Fibroblast of mammary gland (primary cell): ENCODE measurements at regions not wholly inside any gene's neighbourhood (a gene's known extent, or its start where the extent isn't known, plus 50 kb on each side); places are given as distances from the start of the nearest gene placed in this dataset.

Source experiments
- DNase-seq: peaks from one replicate; pipeline ENCODE4 v3.0.0-alpha.2; 2010; ENCODE audit warnings: low read depth
- H3K4me3 ChIP-seq: 2 replicates; pipeline ENCODE4 v1.5.1; 2011; ENCODE audit warnings: low read depth, mild to moderate bottlenecking, low read length, moderate library complexity; ENCODE audit not compliant: control insufficient read depth
- TF ChIP-seq, protein P1 (sequence below): conservative IDR thresholded peaks from 2 replicates; pipeline ENCODE4 v1.5.1; 2011; ENCODE audit warnings: low read depth, low read length, inconsistent platforms; ENCODE audit not compliant: control insufficient read depth, insufficient read depth

DNA sequence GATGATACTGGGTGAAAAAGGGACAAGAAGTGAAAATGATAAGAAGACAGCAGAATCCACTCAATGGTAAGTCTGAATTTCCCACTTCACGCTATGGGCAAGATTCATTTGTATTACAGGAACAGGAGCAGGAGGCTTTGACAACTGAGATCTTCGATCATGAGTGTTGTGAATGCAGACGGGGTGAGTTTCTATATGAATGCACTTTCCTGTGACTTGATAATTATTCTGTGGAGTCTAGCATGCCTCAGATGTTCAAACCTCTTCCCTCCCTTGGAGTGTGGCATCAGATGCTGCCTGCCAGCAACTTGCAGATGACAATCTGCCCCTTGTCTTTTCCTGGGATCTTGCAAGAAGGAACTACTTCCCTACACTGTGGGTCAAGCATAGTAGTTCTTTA, 225.4 kb downstream of the HLX start:
- DNase-seq: no peak
- no peak overlapping the region for H3K4me3 ChIP-seq
- TF ChIP-seq, protein P1, sequence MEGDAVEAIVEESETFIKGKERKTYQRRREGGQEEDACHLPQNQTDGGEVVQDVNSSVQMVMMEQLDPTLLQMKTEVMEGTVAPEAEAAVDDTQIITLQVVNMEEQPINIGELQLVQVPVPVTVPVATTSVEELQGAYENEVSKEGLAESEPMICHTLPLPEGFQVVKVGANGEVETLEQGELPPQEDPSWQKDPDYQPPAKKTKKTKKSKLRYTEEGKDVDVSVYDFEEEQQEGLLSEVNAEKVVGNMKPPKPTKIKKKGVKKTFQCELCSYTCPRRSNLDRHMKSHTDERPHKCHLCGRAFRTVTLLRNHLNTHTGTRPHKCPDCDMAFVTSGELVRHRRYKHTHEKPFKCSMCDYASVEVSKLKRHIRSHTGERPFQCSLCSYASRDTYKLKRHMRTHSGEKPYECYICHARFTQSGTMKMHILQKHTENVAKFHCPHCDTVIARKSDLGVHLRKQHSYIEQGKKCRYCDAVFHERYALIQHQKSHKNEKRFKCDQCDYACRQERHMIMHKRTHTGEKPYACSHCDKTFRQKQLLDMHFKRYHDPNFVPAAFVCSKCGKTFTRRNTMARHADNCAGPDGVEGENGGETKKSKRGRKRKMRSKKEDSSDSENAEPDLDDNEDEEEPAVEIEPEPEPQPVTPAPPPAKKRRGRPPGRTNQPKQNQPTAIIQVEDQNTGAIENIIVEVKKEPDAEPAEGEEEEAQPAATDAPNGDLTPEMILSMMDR: no peak

DNA sequence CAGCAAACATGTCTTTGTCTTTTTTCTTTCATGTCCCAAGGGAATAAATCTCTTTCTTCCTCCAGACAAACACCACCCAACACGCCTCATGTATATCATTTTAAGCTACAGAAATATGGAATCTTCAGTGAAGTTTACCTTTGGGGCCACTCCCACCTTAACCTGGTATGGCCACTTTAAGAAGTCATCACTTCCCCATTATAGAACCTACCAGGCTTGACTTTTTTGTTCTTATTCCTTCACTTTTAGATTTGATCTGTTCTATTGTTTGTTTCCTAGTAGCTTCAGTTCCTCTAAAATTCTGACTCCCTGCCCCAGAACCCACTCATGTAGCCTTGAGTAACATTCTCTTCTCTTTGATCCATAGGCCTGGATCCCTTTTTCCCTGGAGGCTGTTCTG, 226.3 kb downstream of the HLX start:
- no peak for DNase-seq
- no peak overlapping the region for H3K4me3 ChIP-seq
- TF ChIP-seq, protein P1: no peak

- DNase-seq: no peak
- TF ChIP-seq, protein P1: no peak
- H3K4me3 ChIP-seq: no peak overlapping the region
Measured at GRCh38 chr1:221106616-221107015, 227.4 kb downstream of the HLX start.

DNA sequence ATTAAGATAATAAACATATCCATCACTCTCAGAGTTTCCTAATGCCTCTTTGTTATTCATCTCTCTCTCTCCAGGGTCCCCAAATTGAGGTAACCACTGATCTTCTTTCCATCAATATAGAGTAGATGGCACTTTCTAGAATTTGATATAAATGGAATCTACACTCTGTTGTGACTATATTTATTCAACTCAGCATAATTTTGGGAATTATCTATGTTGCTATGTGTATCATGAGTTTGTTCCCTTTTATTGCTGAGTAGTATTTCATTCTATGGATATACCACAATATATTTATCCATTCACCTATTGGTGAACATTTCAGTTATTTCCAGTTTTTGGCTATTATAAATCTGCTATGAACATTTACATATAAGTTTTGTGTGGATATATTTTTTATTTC, 230.7 kb downstream of the HLX start:
- TF ChIP-seq, protein P1: no peak
- DNase-seq: no peak
- H3K4me3 ChIP-seq: no peak overlapping the region

DNA sequence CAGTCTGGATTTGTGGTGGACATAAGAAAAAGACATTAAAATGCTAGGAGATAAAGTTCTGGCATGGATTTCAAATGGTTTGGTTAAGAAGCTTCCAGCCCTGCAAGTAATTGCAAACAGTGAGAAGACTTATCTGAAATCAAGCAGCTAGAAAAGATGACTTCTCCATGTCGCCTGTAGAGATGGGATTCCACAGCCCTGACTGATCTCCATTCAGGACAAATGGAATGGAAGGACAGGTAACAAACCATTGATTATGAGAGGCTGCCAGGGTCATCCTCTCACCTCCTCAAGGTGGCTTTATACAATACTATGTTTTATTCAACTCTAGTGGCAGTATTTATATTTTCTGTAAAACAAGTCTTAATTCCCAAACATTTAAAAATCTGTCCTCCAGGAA, 237.9 kb downstream of the HLX start:
- DNase-seq: peak; percentile 27
- TF ChIP-seq, protein P1: no peak
- no peak overlapping the region for H3K4me3 ChIP-seq

DNA sequence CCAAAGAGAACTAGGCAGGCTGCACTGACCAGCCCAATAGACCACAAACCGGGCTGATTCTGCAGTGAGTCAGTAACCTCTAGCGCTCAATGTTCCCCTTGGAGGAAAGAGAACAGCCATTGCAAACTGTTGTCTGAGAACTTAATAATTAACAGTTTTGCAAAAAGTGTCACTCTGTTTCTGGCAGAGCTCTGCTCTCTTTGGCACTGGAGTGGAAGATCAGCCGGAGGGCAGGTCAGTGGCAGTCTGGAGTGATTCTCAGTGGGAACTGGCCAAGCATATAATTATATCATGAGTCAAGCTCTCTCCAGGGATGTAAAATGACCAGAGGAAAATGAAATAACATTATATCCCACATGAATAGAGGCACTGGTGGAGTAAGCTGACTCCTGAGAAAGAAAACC, 238.3 kb downstream of the HLX start:
- no peak overlapping the region for H3K4me3 ChIP-seq
- TF ChIP-seq, protein P1: no peak
- DNase-seq: peak; percentile 96

GRCh38 chr1:221118176-221118937, 239.1 kb downstream of the HLX start:
- H3K4me3 ChIP-seq: no peak overlapping the region
- no peak for DNase-seq
- TF ChIP-seq, protein P1: no peak
